Liver (tissue), 8 donors: ENCODE measurements at regions not wholly inside any gene's neighbourhood (a gene's known extent, or its start where the extent isn't known, plus 50 kb on each side); places are given as distances from the start of the nearest gene placed in this dataset.

Experiments used
- DNase-seq: peaks from one replicate; pipeline ENCODE4 v3.0.0-alpha.2; 2017; ENCODE audit warnings: low spot score
- H3K27ac ChIP-seq, 2 donors: one replicate each; pipeline ENCODE4 v1.7.0; 2013; ENCODE audit warnings: inconsistent platforms in 2 of 2, low read length in 2 of 2, control low read depth in 1 of 2, low read depth in 1 of 2, mild to moderate bottlenecking in 1 of 2
- H3K27me3 ChIP-seq, 4 donors: one replicate each; pipeline versions ENCODE4 v1.6.1 to v1.7.0; 2013; ENCODE audit warnings: low read length in 3 of 4, inconsistent platforms in 1 of 4, mild to moderate bottlenecking in 1 of 4, moderate library complexity in 1 of 4; ENCODE audit not compliant: control insufficient read depth in 4 of 4, insufficient read depth in 4 of 4
- H3K36me3 ChIP-seq, 4 donors: one replicate each; pipeline versions ENCODE4 v1.6.1 to v1.7.0; 2013; ENCODE audit warnings: low read length in 3 of 4, mild to moderate bottlenecking in 3 of 4, low read depth in 1 of 4, moderate library complexity in 1 of 4; ENCODE audit not compliant: control insufficient read depth in 4 of 4, insufficient read depth in 3 of 4
- H3K4me1 ChIP-seq, 4 donors: one replicate each; pipeline versions ENCODE4 v1.6.1 to v1.7.0; 2013; ENCODE audit warnings: low read length in 3 of 4, mild to moderate bottlenecking in 3 of 4, moderate library complexity in 1 of 4; ENCODE audit not compliant: control insufficient read depth in 4 of 4, insufficient read depth in 4 of 4
- H3K4me3 ChIP-seq, 3 donors: one replicate each; pipeline versions ENCODE4 v1.6.1 to v1.7.0; 2013; ENCODE audit warnings: low read length in 3 of 3, control low read depth in 1 of 3, low read depth in 1 of 3, mild to moderate bottlenecking in 1 of 3
- H3K9ac ChIP-seq, 2 donors: one replicate each; pipeline ENCODE4 v1.7.0; 2013; ENCODE audit warnings: low read length in 2 of 2, mild to moderate bottlenecking in 2 of 2, moderate library complexity in 2 of 2, control low read depth in 1 of 2, low read depth in 1 of 2
- H3K9me3 ChIP-seq, 4 donors: one replicate each; pipeline versions ENCODE4 v1.6.1 to v1.7.0; 2013; ENCODE audit warnings: low read length in 3 of 4; ENCODE audit not compliant: control insufficient read depth in 4 of 4
- ATF3 ChIP-seq: IDR thresholded peaks from 2 replicates; pipeline ENCODE4 v1.6.1; 2016; ENCODE audit warnings: antibody characterized with exemption
- CTCF ChIP-seq: fragments of 150-350 bp; IDR thresholded peaks from 2 replicates; pipeline ENCODE4 v1.5.1; 2017; ENCODE audit warnings: improper control_type of control experiment, low read depth, low read length; ENCODE audit not compliant: missing input control
- EGR1 ChIP-seq, 2 donors: IDR thresholded peaks; 2 replicates each; pipeline ENCODE4 v1.6.1; 2016 to 2018; ENCODE audit warnings: antibody characterized with exemption in 2 of 2, low read depth in 2 of 2
- FOXA1 ChIP-seq: IDR thresholded peaks from 2 replicates; pipeline ENCODE4 v1.6.1; 2016; ENCODE audit warnings: antibody characterized with exemption
- FOXA2 ChIP-seq: IDR thresholded peaks from 2 replicates; pipeline ENCODE4 v1.6.1; 2016; ENCODE audit warnings: antibody characterized with exemption
- GABPA ChIP-seq, 2 donors: IDR thresholded peaks in 1 of 2; conservative IDR thresholded peaks in 1 of 2; 2 replicates each; pipeline ENCODE4 v1.6.1; 2016; ENCODE audit warnings: antibody characterized with exemption in 2 of 2, mild to moderate bottlenecking in 1 of 2, moderate library complexity in 1 of 2
- HNF4A ChIP-seq, 2 donors: conservative IDR thresholded peaks; 2 replicates each; pipeline ENCODE4 v1.6.1; 2016; ENCODE audit warnings: antibody characterized with exemption in 2 of 2, mild to moderate bottlenecking in 2 of 2
- HNF4G ChIP-seq: IDR thresholded peaks from 2 replicates; pipeline ENCODE4 v1.6.1; 2016; ENCODE audit warnings: antibody characterized with exemption
- JUND ChIP-seq, 2 donors: IDR thresholded peaks; 2 replicates each; pipeline ENCODE4 v1.6.1; 2016; ENCODE audit warnings: antibody characterized with exemption in 2 of 2
- MAX ChIP-seq: IDR thresholded peaks from 2 replicates; pipeline ENCODE4 v1.6.1; 2016; ENCODE audit warnings: antibody characterized with exemption
- NR2F2 ChIP-seq: IDR thresholded peaks from 2 replicates; pipeline ENCODE4 v1.6.1; 2016; ENCODE audit warnings: antibody characterized with exemption
- RAD21 ChIP-seq, 2 donors: IDR thresholded peaks; 2 replicates each; pipeline ENCODE4 v1.6.1; 2016; ENCODE audit warnings: antibody characterized with exemption in 2 of 2, mild to moderate bottlenecking in 2 of 2
- REST ChIP-seq: IDR thresholded peaks from 2 replicates; pipeline ENCODE4 v1.6.1; 2016; ENCODE audit warnings: antibody characterized with exemption, mild to moderate bottlenecking
- RXRA ChIP-seq, 2 donors: IDR thresholded peaks; 2 replicates each; pipeline ENCODE4 v1.6.1; 2017 to 2018; ENCODE audit warnings: antibody characterized with exemption in 2 of 2, mild to moderate bottlenecking in 1 of 2
- SP1 ChIP-seq: IDR thresholded peaks from 2 replicates; pipeline ENCODE4 v1.6.1; 2018; ENCODE audit warnings: antibody characterized with exemption, mild to moderate bottlenecking
- TAF1 ChIP-seq: conservative IDR thresholded peaks from 2 replicates; pipeline ENCODE4 v1.6.1; 2016; ENCODE audit warnings: antibody characterized with exemption, mild to moderate bottlenecking
- YY1 ChIP-seq: IDR thresholded peaks from 2 replicates; pipeline ENCODE4 v1.6.1; 2016; ENCODE audit warnings: antibody characterized with exemption, mild to moderate bottlenecking
- ZBTB33 ChIP-seq: IDR thresholded peaks from 2 replicates; pipeline ENCODE4 v1.6.1; 2016; ENCODE audit warnings: antibody characterized with exemption
- WGBS: extraction: QIAGEN DNeasy Blood & Tissue Kit; methylation state at CpG from one replicate; pipeline ENCODE4 v1.1.7; 2013; 5-methylcytosine and 5-hydroxymethylcytosine counted together
- donor health status: healthy.
- donor health status: healthy.
- donor health status: healthy.
- donor health status: healthy.
- donor health status: healthy.

GRCh38 chr18:50453014-50453680 lies 78.3 kb downstream of the SKA1 start (continued):
- TF ChIP-seq REST (no peak), HNF4A (conservative IDR thresholded peaks at IDR 0.05) (peak; percentile 36 to 53)

GRCh38 chr18:50453732-50454131 lies 78.9 kb downstream of the SKA1 start:
- WGBS, result 39% methylated on average over 4 of the region's 4 CpGs
- H3K36me3 ChIP-seq, result no peaks in the 10 kb centered on the region
- TF ChIP-seq FOXA2 (no peak), TAF1 (no peak), EGR1 (IDR thresholded peaks at IDR 0.05; ENCODE audit: low read depth in 2 of 2) (no peak), REST (no peak), MAX (no peak), NR2F2 (no peak), RAD21 (IDR thresholded peaks at IDR 0.05) (no peak), CTCF (no peak), JUND (IDR thresholded peaks at IDR 0.05) (no peak), FOXA1 (no peak), GABPA (IDR thresholded peaks at IDR 0.05 in 1 of 2, conservative IDR thresholded peaks at IDR 0.05 in 1 of 2) (no peak), ZBTB33 (no peak), YY1 (no peak), HNF4G (no peak), SP1 (no peak), RXRA (IDR thresholded peaks at IDR 0.05) (no peak), HNF4A (conservative IDR thresholded peaks at IDR 0.05) (no peak), ATF3 (no peak)
- H3K9ac ChIP-seq, result peak overlapping the region in 1 of 2 donors; percentile 44
- DNase-seq, result no peak
- H3K4me1 ChIP-seq, result peaks cover 10 to 29% (median 22%) of the 10 kb centered on the region in 4 donors
- H3K27ac ChIP-seq, result peak overlapping the region; percentile 85 to 96
- no peaks in the 10 kb centered on the region for H3K27me3 ChIP-seq
- no peaks in the 10 kb centered on the region for H3K9me3 ChIP-seq
- no peak overlapping the region for H3K4me3 ChIP-seq
